ENCODE measurements at regions not wholly inside any gene's neighbourhood (a gene's known extent, or its start where the extent isn't known, plus 50 kb on each side); places are given as distances from the start of the nearest gene placed in this dataset.

DNA sequence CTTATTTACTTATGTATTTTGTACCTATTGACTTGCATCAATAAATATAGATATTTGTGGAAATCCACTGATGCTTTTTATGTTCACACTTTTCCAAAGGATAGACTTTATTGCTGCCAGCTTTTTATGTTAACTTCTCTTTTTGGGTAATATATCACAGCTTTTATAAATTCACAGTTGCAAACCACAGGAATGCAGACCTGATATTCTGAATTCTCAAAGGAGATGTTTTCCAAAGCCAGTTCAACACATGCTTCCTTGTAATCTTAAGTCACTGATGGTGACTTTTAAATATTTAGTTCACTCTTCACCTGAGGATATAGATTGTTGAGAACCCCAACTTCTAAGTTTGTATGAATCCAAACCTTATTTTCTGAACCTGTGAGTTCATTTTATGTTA, 223.4 kb upstream of the PRR16 start:
- TF ChIP-seq, protein P1, sequence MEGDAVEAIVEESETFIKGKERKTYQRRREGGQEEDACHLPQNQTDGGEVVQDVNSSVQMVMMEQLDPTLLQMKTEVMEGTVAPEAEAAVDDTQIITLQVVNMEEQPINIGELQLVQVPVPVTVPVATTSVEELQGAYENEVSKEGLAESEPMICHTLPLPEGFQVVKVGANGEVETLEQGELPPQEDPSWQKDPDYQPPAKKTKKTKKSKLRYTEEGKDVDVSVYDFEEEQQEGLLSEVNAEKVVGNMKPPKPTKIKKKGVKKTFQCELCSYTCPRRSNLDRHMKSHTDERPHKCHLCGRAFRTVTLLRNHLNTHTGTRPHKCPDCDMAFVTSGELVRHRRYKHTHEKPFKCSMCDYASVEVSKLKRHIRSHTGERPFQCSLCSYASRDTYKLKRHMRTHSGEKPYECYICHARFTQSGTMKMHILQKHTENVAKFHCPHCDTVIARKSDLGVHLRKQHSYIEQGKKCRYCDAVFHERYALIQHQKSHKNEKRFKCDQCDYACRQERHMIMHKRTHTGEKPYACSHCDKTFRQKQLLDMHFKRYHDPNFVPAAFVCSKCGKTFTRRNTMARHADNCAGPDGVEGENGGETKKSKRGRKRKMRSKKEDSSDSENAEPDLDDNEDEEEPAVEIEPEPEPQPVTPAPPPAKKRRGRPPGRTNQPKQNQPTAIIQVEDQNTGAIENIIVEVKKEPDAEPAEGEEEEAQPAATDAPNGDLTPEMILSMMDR (IDR thresholded peaks at IDR 0.05), result no peak
- no peak for TF ChIP-seq POLR2A (IDR thresholded peaks at IDR 0.05)
